ENCODE measurements at regions not wholly inside any gene's neighbourhood (a gene's known extent, or its start where the extent isn't known, plus 50 kb on each side); places are given as distances from the start of the nearest gene placed in this dataset.

GRCh38 chr6:20023549-20024315 is 186.6 kb downstream of the ID4 start:
- DNase-seq (ENCODE audit: low read depth in 1 of 2, low spot score in 1 of 2), result peak in 1 of 2 donors; percentile 4

- no peak for DNase-seq (ENCODE audit: low read depth in 1 of 2, low spot score in 1 of 2)
These were observed 187.1 kb downstream of the ID4 start for GRCh38 chr6:20024316-20024673.

GRCh38 chr6:20024978-20025377 is 187.3 kb downstream of the MBOAT1 start:
- DNase-seq (ENCODE audit: low read depth in 1 of 2, low spot score in 1 of 2), result no peak

- no peak for DNase-seq (ENCODE audit: low read depth in 1 of 2, low spot score in 1 of 2)
These were observed 186.6 kb downstream of the MBOAT1 start for GRCh38 chr6:20025681-20026080.

- DNase-seq (ENCODE audit: low read depth in 1 of 2, low spot score in 1 of 2), result no peak
These were observed 184.1 kb downstream of the MBOAT1 start for GRCh38 chr6:20028143-20028542.

- no peak for DNase-seq (ENCODE audit: low read depth in 1 of 2, low spot score in 1 of 2)
These were observed 183.7 kb downstream of the MBOAT1 start for GRCh38 chr6:20028562-20028961.

GRCh38 chr6:20029979-20030378 is 182.3 kb downstream of the MBOAT1 start:
- DNase-seq (ENCODE audit: low read depth in 1 of 2, low spot score in 1 of 2), result no peak

- no peak for DNase-seq (ENCODE audit: low read depth in 1 of 2, low spot score in 1 of 2)
These were observed 180.9 kb downstream of the MBOAT1 start for GRCh38 chr6:20031342-20031741.

GRCh38 chr6:20033697-20034407 is 178.4 kb downstream of the MBOAT1 start:
- DNase-seq (ENCODE audit: low read depth in 1 of 2, low spot score in 1 of 2), result no peak

GRCh38 chr6:20034408-20034769 is 177.9 kb downstream of the MBOAT1 start:
- DNase-seq (ENCODE audit: low read depth in 1 of 2, low spot score in 1 of 2), result no peak

GRCh38 chr6:20036141-20036677 is 176.1 kb downstream of the MBOAT1 start:
- DNase-seq (ENCODE audit: low read depth in 1 of 2, low spot score in 1 of 2), result no peak

- no peak for DNase-seq (ENCODE audit: low read depth in 1 of 2, low spot score in 1 of 2)
These were observed 173.7 kb downstream of the MBOAT1 start for GRCh38 chr6:20038410-20039204.

GRCh38 chr6:20044883-20045282 is 167.4 kb downstream of the MBOAT1 start:
- no peak for DNase-seq (ENCODE audit: low read depth in 1 of 2, low spot score in 1 of 2)
